ENCODE measurements at regions not wholly inside any gene's neighbourhood (a gene's known extent, or its start where the extent isn't known, plus 50 kb on each side); places are given as distances from the start of the nearest gene placed in this dataset.

- TF ChIP-seq POLR2AphosphoS5 (IDR thresholded peaks at IDR 0.05; ENCODE audit: low read depth, low read length) (no peak), TAF1 (IDR thresholded peaks at IDR 0.05; ENCODE audit: borderline replicate concordance, insufficient read depth, low read length) (no peak)
- TF ChIP-seq, protein P1, sequence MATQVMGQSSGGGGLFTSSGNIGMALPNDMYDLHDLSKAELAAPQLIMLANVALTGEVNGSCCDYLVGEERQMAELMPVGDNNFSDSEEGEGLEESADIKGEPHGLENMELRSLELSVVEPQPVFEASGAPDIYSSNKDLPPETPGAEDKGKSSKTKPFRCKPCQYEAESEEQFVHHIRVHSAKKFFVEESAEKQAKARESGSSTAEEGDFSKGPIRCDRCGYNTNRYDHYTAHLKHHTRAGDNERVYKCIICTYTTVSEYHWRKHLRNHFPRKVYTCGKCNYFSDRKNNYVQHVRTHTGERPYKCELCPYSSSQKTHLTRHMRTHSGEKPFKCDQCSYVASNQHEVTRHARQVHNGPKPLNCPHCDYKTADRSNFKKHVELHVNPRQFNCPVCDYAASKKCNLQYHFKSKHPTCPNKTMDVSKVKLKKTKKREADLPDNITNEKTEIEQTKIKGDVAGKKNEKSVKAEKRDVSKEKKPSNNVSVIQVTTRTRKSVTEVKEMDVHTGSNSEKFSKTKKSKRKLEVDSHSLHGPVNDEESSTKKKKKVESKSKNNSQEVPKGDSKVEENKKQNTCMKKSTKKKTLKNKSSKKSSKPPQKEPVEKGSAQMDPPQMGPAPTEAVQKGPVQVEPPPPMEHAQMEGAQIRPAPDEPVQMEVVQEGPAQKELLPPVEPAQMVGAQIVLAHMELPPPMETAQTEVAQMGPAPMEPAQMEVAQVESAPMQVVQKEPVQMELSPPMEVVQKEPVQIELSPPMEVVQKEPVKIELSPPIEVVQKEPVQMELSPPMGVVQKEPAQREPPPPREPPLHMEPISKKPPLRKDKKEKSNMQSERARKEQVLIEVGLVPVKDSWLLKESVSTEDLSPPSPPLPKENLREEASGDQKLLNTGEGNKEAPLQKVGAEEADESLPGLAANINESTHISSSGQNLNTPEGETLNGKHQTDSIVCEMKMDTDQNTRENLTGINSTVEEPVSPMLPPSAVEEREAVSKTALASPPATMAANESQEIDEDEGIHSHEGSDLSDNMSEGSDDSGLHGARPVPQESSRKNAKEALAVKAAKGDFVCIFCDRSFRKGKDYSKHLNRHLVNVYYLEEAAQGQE (IDR thresholded peaks at IDR 0.05; ENCODE audit: insufficient read depth in 1 of 2, low read depth in 2 of 2, low read length in 2 of 2): no peak
Measured at GRCh38 chr5:97418462-97418861, 235.4 kb upstream of the RIOK2 start.
